H9 (cell line): ENCODE measurements at regions not wholly inside any gene's neighbourhood (a gene's known extent, or its start where the extent isn't known, plus 50 kb on each side); places are given as distances from the start of the nearest gene placed in this dataset.

ENCODE experiments used
- DNase-seq: peaks from one replicate; pipeline ENCODE4 v3.0.0-alpha.2; 2017
- H2AFZ ChIP-seq: one replicate; pipeline ENCODE4 v1.6.1; 2013; ENCODE audit warnings: mild to moderate bottlenecking, low read length, control low read depth, moderate library complexity
- H2AK5ac ChIP-seq: 2 replicates; pipeline ENCODE4 v1.6.1; 2013; ENCODE audit warnings: low read length, control low read depth, mixed read lengths; ENCODE audit not compliant: insufficient read length
- H2BK120ac ChIP-seq: one replicate; pipeline ENCODE4 v1.6.1; 2013; ENCODE audit warnings: low read depth, mild to moderate bottlenecking, low read length, control low read depth, inconsistent platforms; ENCODE audit not compliant: poor library complexity, severe bottlenecking
- H2BK12ac ChIP-seq: 2 replicates; pipeline ENCODE4 v1.6.1; 2013; ENCODE audit warnings: low read length, control low read depth, mixed read lengths, low read depth; ENCODE audit not compliant: insufficient read length
- H2BK15ac ChIP-seq: 2 replicates; pipeline ENCODE4 v1.6.1; 2013; ENCODE audit warnings: low read depth, low read length, control low read depth
- H2BK20ac ChIP-seq: one replicate; pipeline ENCODE4 v1.6.1; 2013; ENCODE audit warnings: low read depth, mild to moderate bottlenecking, low read length, control low read depth, inconsistent platforms; ENCODE audit not compliant: poor library complexity, severe bottlenecking
- H2BK5ac ChIP-seq: 2 replicates; pipeline ENCODE4 v1.6.1; 2013; ENCODE audit warnings: low read length, control low read depth, mixed read lengths; ENCODE audit not compliant: insufficient read length
- H3K14ac ChIP-seq: 2 replicates; pipeline ENCODE4 v1.6.1; 2013; ENCODE audit warnings: low read length, control low read depth; ENCODE audit not compliant: insufficient read depth
- H3K18ac ChIP-seq: 2 replicates; pipeline ENCODE4 v1.6.1; 2013; ENCODE audit warnings: low read depth, mild to moderate bottlenecking, mixed read lengths, low read length, control low read depth; ENCODE audit not compliant: insufficient read length
- H3K23ac ChIP-seq: 2 replicates; pipeline ENCODE4 v1.6.1; 2013; ENCODE audit warnings: low read length, control low read depth, mixed read lengths, low read depth; ENCODE audit not compliant: insufficient read length
- H3K23me2 ChIP-seq: 2 replicates; pipeline ENCODE4 v1.6.1; 2013; ENCODE audit warnings: low read depth, mild to moderate bottlenecking, mixed read lengths, low read length, control low read depth; ENCODE audit not compliant: insufficient read length, poor library complexity, severe bottlenecking
- H3K27ac ChIP-seq: 2 replicates; pipeline ENCODE4 v1.5.1; 2013; ENCODE audit warnings: low read length, control low read depth, mixed read lengths, low read depth; ENCODE audit not compliant: insufficient read length
- H3K27me3 ChIP-seq: 2 replicates; pipeline ENCODE4 v1.6.1; 2013; ENCODE audit warnings: low read length, control low read depth, inconsistent platforms; ENCODE audit not compliant: insufficient read depth
- H3K4ac ChIP-seq: 2 replicates; pipeline ENCODE4 v1.6.1; 2013; ENCODE audit warnings: low read depth, mild to moderate bottlenecking, control low read depth, inconsistent platforms, low read length, moderate library complexity
- H3K4me1 ChIP-seq: 2 replicates; pipeline ENCODE4 v1.6.1; 2013; ENCODE audit warnings: low read length, control low read depth, inconsistent platforms; ENCODE audit not compliant: insufficient read depth
- H3K4me2 ChIP-seq: 2 replicates; pipeline ENCODE4 v1.6.1; 2013; ENCODE audit warnings: low read length, control low read depth, mixed read lengths; ENCODE audit not compliant: insufficient read length, insufficient read depth
- H3K56ac ChIP-seq: 2 replicates; pipeline ENCODE4 v1.6.1; 2013; ENCODE audit warnings: low read depth, mild to moderate bottlenecking, mixed read lengths, low read length, control low read depth; ENCODE audit not compliant: insufficient read length
- H3K79me1 ChIP-seq: 2 replicates; pipeline ENCODE4 v1.6.1; 2013; ENCODE audit warnings: low read depth, mild to moderate bottlenecking, moderate library complexity, low read length, control low read depth, inconsistent platforms; ENCODE audit not compliant: insufficient read depth, poor library complexity, severe bottlenecking
- H3K79me2 ChIP-seq: 2 replicates; pipeline ENCODE4 v1.6.1; 2013; ENCODE audit warnings: low read length, control low read depth, inconsistent platforms; ENCODE audit not compliant: insufficient read depth
- H3K9ac ChIP-seq: 2 replicates; pipeline ENCODE4 v1.6.1; 2013; ENCODE audit warnings: low read length, control low read depth, mixed read lengths; ENCODE audit not compliant: insufficient read length; ENCODE audit errors: extremely low read depth
- H3K9me3 ChIP-seq: one replicate; pipeline ENCODE4 v1.6.1; 2013; ENCODE audit warnings: low read depth, low read length, inconsistent platforms; ENCODE audit not compliant: control insufficient read depth
- H3T11ph ChIP-seq: one replicate; pipeline ENCODE4 v1.6.1; 2013; ENCODE audit warnings: mild to moderate bottlenecking, low read length, control low read depth, inconsistent platforms
- H4K20me1 ChIP-seq: one replicate; pipeline ENCODE4 v1.6.1; 2013; ENCODE audit not compliant: control insufficient read depth, insufficient read length, insufficient read depth
- H4K5ac ChIP-seq: 2 replicates; pipeline ENCODE4 v1.6.1; 2013; ENCODE audit warnings: low read depth, mild to moderate bottlenecking, mixed read lengths, low read length, control low read depth; ENCODE audit not compliant: insufficient read length
- H4K8ac ChIP-seq: replicated peaks from 2 replicates; pipeline ENCODE4 v1.6.1; 2013; ENCODE audit warnings: low read length, control low read depth, mixed read lengths, low read depth; ENCODE audit not compliant: insufficient read length
- H4K91ac ChIP-seq: 2 replicates; pipeline ENCODE4 v1.6.1; 2013; ENCODE audit warnings: low read depth, mild to moderate bottlenecking, moderate library complexity, mixed read lengths, low read length, control low read depth; ENCODE audit not compliant: insufficient read length
- H3K27ac Mint-ChIP-seq, 3 experiments: 2 replicates in 2 of 3; 3 replicates in 1 of 3; pipeline ENCODE4 v1.8.0; 2020 to 2021; ENCODE audit warnings: mixed read lengths in 3 of 3, mild to moderate bottlenecking in 1 of 3, moderate library complexity in 1 of 3
- H3K27me3 Mint-ChIP-seq: 2 replicates; pipeline ENCODE4 v1.8.0; 2021; ENCODE audit warnings: low read depth, mild to moderate bottlenecking, moderate library complexity, mixed read lengths
- H3K36me3 Mint-ChIP-seq, 3 experiments: 2 replicates in 2 of 3; 3 replicates in 1 of 3; pipeline ENCODE4 v1.8.0; 2020 to 2021; ENCODE audit warnings: low read depth in 3 of 3, mixed read lengths in 3 of 3; ENCODE audit not compliant: insufficient read depth in 1 of 3
- H3K4me1 Mint-ChIP-seq, 2 experiments: 2 replicates each; pipeline ENCODE4 v1.8.0; 2020; ENCODE audit warnings: mixed read lengths in 2 of 2
- H3K4me3 Mint-ChIP-seq, 2 experiments: 2 replicates in 1 of 2; 3 replicates in 1 of 2; pipeline ENCODE4 v1.8.0; 2020 to 2021; ENCODE audit warnings: mild to moderate bottlenecking in 2 of 2, mixed read lengths in 2 of 2, moderate library complexity in 1 of 2
- H3K9me3 Mint-ChIP-seq, 2 experiments: 2 replicates in 1 of 2; 3 replicates in 1 of 2; pipeline ENCODE4 v1.8.0; 2020; ENCODE audit warnings: mild to moderate bottlenecking in 2 of 2, mixed read lengths in 2 of 2, moderate library complexity in 1 of 2
- CTCF ChIP-seq: fragments of 200-600 bp; sonication (generic); conservative IDR thresholded peaks from 3 replicates; pipeline ENCODE4 v1.8.0; 2021; ENCODE audit warnings: antibody characterized with exemption, mild to moderate bottlenecking
- WGBS: extraction: QIAGEN DNeasy Blood & Tissue Kit; methylation state at CpG from one replicate; pipeline ENCODE4 v1.1.7; 2013; ENCODE audit warnings: missing lambda C conversion rate, low lambda C conversion rate, mixed read lengths; ENCODE audit not compliant: insufficient read length; ENCODE audit errors: extremely low coverage; 5-methylcytosine and 5-hydroxymethylcytosine counted together

GRCh38 chr2:156935616-156936015 is 321.9 kb upstream of the GALNT5 start:
- no peak overlapping the region for H4K8ac ChIP-seq
- Mint-ChIP-seq H3K36me3 (no peaks in the 10 kb centered on the region), H3K9me3 (no peaks in the 10 kb centered on the region), H3K4me1 (peaks cover 2 to 5% of the 10 kb centered on the region in 2 experiments; a peak in 3 of 4 replicates), H3K27ac (no peak overlapping the region), H3K4me3 (no peak overlapping the region), H3K27me3 (no peaks in the 10 kb centered on the region)
- no peak overlapping the region for H3K18ac ChIP-seq
- no peak overlapping the region for H2AFZ ChIP-seq
- no CpG with 5 or more reads among the region's 5 CpGs for WGBS
- no peaks in the 10 kb centered on the region for H3K9me3 ChIP-seq
- TF ChIP-seq CTCF, result no peak
- no peak overlapping the region for H2BK20ac ChIP-seq
- no peak overlapping the region for H3K4me2 ChIP-seq
- no peak overlapping the region for H4K91ac ChIP-seq
- no peaks in the 10 kb centered on the region for H3K79me2 ChIP-seq
- no peak overlapping the region for H4K5ac ChIP-seq
- H3T11ph ChIP-seq, result no peak overlapping the region
- no peak for DNase-seq
- no peak overlapping the region for H3K9ac ChIP-seq
- H3K4me1 ChIP-seq, result no peaks in the 10 kb centered on the region
- H3K27me3 ChIP-seq, result no peaks in the 10 kb centered on the region
- no peak overlapping the region for H2BK5ac ChIP-seq
- H3K23ac ChIP-seq, result no peak overlapping the region
- no peak overlapping the region for H2BK12ac ChIP-seq
- no peak overlapping the region for H2AK5ac ChIP-seq
- H3K56ac ChIP-seq, result no peak overlapping the region
- H3K14ac ChIP-seq, result no peak overlapping the region
- no peaks in the 10 kb centered on the region for H4K20me1 ChIP-seq
- no peak overlapping the region for H3K4ac ChIP-seq
- no peak overlapping the region for H3K27ac ChIP-seq
- H3K79me1 ChIP-seq, result no peaks in the 10 kb centered on the region
- no peaks in the 10 kb centered on the region for H3K23me2 ChIP-seq
- no peak overlapping the region for H2BK120ac ChIP-seq
- H2BK15ac ChIP-seq, result no peak overlapping the region
